WERI-Rb-1 (cell line): ENCODE measurements at regions not wholly inside any gene's neighbourhood (a gene's known extent, or its start where the extent isn't known, plus 50 kb on each side); places are given as distances from the start of the nearest gene placed in this dataset.

Experiments used
- DNase-seq: peaks from one replicate; pipeline ENCODE4 v3.0.0-alpha.2; 2020
- H3K27ac ChIP-seq: fragments of 250-450 bp; sonication (Bioruptor Pico); 2 replicates; pipeline ENCODE4 v1.5.1; 2020; ENCODE audit warnings: mild to moderate bottlenecking, moderate library complexity
- H3K27me3 ChIP-seq: fragments of 250-450 bp; sonication (Bioruptor Pico); 2 replicates; pipeline ENCODE4 v1.5.1; 2021; ENCODE audit warnings: mild to moderate bottlenecking, low read depth, moderate library complexity; ENCODE audit not compliant: insufficient read depth, severe bottlenecking
- H3K36me3 ChIP-seq: fragments of 250-450 bp; sonication (Bioruptor Pico); 2 replicates; pipeline ENCODE4 v1.5.1; 2020; ENCODE audit warnings: mild to moderate bottlenecking, moderate library complexity
- H3K4me3 ChIP-seq: 2 replicates; pipeline ENCODE4 v1.5.1; 2011; ENCODE audit warnings: low read depth, mild to moderate bottlenecking, control low read depth, low read length
- H3K9me3 ChIP-seq: fragments of 250-450 bp; sonication (Bioruptor Pico); 2 replicates; pipeline ENCODE4 v1.5.1; 2021; ENCODE audit warnings: mild to moderate bottlenecking, moderate library complexity; ENCODE audit not compliant: severe bottlenecking
- TF ChIP-seq, protein P1 (sequence below): IDR thresholded peaks from 2 replicates; pipeline ENCODE4 v1.5.1; 2011; ENCODE audit warnings: low read depth, mild to moderate bottlenecking, control low read depth, inconsistent platforms, low read length

GRCh38 chr10:9068003-9068402, 1013.5 kb downstream of the GATA3 start:
- Histone ChIP-seq H3K36me3 (no peaks in the 10 kb centered on the region), H3K27me3 (no peaks in the 10 kb centered on the region), H3K9me3 (no peaks in the 10 kb centered on the region), H3K27ac (no peak overlapping the region), H3K4me3 (no peak overlapping the region)
- TF ChIP-seq, protein P1, sequence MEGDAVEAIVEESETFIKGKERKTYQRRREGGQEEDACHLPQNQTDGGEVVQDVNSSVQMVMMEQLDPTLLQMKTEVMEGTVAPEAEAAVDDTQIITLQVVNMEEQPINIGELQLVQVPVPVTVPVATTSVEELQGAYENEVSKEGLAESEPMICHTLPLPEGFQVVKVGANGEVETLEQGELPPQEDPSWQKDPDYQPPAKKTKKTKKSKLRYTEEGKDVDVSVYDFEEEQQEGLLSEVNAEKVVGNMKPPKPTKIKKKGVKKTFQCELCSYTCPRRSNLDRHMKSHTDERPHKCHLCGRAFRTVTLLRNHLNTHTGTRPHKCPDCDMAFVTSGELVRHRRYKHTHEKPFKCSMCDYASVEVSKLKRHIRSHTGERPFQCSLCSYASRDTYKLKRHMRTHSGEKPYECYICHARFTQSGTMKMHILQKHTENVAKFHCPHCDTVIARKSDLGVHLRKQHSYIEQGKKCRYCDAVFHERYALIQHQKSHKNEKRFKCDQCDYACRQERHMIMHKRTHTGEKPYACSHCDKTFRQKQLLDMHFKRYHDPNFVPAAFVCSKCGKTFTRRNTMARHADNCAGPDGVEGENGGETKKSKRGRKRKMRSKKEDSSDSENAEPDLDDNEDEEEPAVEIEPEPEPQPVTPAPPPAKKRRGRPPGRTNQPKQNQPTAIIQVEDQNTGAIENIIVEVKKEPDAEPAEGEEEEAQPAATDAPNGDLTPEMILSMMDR: no peak
- DNase-seq: no peak

DNA sequence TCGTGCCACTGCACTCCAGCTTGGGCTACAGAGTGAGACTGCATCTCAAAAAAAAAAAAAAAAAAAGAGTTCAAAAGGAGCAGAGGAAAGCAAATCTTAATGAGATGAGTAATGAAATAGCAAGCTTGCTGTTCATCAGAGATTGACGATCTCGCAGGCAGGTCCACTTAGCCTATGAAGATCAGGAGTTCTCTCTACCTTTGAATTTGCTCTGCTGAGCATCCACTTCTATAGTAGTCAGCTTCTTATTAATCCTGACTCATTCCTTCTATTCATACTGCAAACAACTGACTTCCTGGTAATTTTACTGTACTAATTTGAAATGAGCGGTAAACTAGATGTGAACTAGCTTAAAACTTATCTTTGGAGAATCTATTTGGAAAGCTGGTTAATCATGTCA, 1014.6 kb downstream of the GATA3 start:
- Histone ChIP-seq H3K27ac (no peak overlapping the region), H3K36me3 (no peaks in the 10 kb centered on the region), H3K9me3 (no peaks in the 10 kb centered on the region), H3K4me3 (no peak overlapping the region), H3K27me3 (no peaks in the 10 kb centered on the region)
- no peak for DNase-seq
- TF ChIP-seq, protein P1: no peak

DNA sequence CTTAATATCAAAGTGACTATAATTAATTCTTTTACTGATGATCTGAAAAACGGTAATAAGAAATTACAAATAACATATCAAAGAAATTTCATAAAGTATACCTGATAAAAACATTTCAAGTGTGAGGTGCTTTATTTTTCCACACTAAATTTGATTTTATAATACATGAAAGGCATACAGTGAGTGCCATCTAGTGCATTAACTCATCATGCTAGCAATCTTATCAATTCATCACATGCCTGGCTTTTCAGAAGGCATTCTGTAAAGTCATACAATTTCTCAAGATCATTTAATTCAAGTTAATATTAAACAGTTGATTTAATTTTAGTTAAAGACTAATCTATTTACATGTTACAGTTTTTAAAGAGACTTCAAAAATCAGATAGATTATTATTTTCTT, 1020.9 kb downstream of the GATA3 start:
- no peak for DNase-seq
- no peaks in the 10 kb centered on the region for H3K27me3 ChIP-seq
- H3K4me3 ChIP-seq: no peak overlapping the region

DNA sequence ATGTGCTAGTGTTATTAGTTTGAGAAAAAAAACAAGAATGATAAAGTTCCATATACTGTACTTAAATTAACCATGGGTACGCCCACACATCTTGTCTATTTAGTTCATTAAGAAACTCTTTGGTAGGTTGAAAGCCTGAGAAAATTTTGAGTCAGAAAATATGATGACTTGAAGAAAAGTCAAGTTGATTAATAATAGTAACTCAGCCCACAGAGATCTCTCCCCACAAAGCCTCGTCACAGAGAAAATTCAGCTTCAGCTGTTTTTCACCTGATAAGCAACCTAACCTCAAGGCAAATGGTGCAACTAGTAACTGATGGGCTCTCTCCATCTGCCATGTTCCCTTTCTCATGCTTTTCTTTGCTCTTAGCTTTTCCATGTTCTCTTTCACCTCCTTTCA, 1021.6 kb downstream of the GATA3 start:
- DNase-seq: no peak
- H3K9me3 ChIP-seq: no peaks in the 10 kb centered on the region
- TF ChIP-seq, protein P1: no peak
- H3K27me3 ChIP-seq: no peaks in the 10 kb centered on the region
- H3K4me3 ChIP-seq: no peak overlapping the region
- no peak overlapping the region for H3K27ac ChIP-seq
- no peaks in the 10 kb centered on the region for H3K36me3 ChIP-seq

More for the DNA sequence above, 1020.9 kb downstream of the GATA3 start:
- H3K27ac ChIP-seq: no peak overlapping the region
- no peaks in the 10 kb centered on the region for H3K36me3 ChIP-seq
- no peaks in the 10 kb centered on the region for H3K9me3 ChIP-seq
- TF ChIP-seq, protein P1: no peak

DNA sequence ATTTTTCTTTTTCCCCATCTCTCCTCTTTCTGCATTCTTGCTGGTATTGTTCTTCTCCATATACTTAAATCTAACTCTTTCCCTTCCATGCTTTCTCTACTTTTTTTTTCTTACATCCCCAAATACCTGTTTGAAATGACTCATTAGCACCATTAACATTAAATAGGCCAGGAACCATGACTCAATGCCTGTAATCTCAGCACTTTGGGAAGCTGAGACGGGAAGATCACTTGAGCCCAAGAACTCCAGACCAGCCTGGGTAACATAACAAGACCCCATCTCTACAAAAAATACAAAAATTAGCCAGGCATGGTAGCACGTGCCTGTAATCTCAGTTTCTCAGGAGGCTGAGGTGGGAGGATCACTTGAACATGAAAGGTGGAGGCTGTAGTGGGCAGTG, 1026.8 kb downstream of the GATA3 start:
- TF ChIP-seq, protein P1: no peak
- Histone ChIP-seq H3K27me3 (no peaks in the 10 kb centered on the region), H3K36me3 (no peaks in the 10 kb centered on the region), H3K9me3 (no peaks in the 10 kb centered on the region), H3K27ac (no peak overlapping the region), H3K4me3 (no peak overlapping the region)
- DNase-seq: no peak

GRCh38 chr10:9081961-9082360, 1027.5 kb downstream of the GATA3 start:
- H3K9me3 ChIP-seq: no peaks in the 10 kb centered on the region
- H3K4me3 ChIP-seq: no peak overlapping the region
- H3K27ac ChIP-seq: no peak overlapping the region
- H3K27me3 ChIP-seq: no peaks in the 10 kb centered on the region
- H3K36me3 ChIP-seq: no peaks in the 10 kb centered on the region
- TF ChIP-seq, protein P1: no peak
- DNase-seq: no peak
